Bronchial epithelial cell (primary cell): ENCODE measurements at regions not wholly inside any gene's neighbourhood (a gene's known extent, or its start where the extent isn't known, plus 50 kb on each side); places are given as distances from the start of the nearest gene placed in this dataset.

Experiments
- DNase-seq: peaks from one replicate; pipeline ENCODE4 v3.0.0-alpha.2; 2010; ENCODE audit warnings: low read depth
- FAIRE-seq: peaks from 2 replicates; lab custom pipeline; 2011; peaks lifted over from hg19 to GRCh38; lab: Jason Lieb, UNC
- H3K27me3 ChIP-seq: 2 replicates; pipeline ENCODE4 v1.5.1; 2011; ENCODE audit warnings: low read length; ENCODE audit not compliant: control insufficient read depth, insufficient read depth
- H3K36me3 ChIP-seq: 2 replicates; pipeline ENCODE4 v1.5.1; 2011; ENCODE audit warnings: low read length; ENCODE audit not compliant: control insufficient read depth, insufficient read depth
- H3K4me3 ChIP-seq: 2 replicates; pipeline ENCODE4 v1.5.1; 2011; ENCODE audit warnings: mild to moderate bottlenecking, low read depth, low read length, control low read depth
- CTCF ChIP-seq: IDR thresholded peaks from 2 replicates; pipeline ENCODE4 v1.5.1; 2011; ENCODE audit warnings: mild to moderate bottlenecking, moderate library complexity, low read length, control low read depth, inconsistent platforms; ENCODE audit not compliant: insufficient read depth, severe bottlenecking

GRCh38 chr16:50464325-50465290 lies 83.6 kb upstream of the NKD1 start:
- FAIRE-seq (peak; percentile 52), DNase-seq (no peak)
- Histone ChIP-seq H3K36me3 (no peaks in the 10 kb centered on the region), H3K27me3 (peaks cover 11% of the 10 kb centered on the region), H3K4me3 (no peak overlapping the region)
- no peak for TF ChIP-seq CTCF

- FAIRE-seq (no peak), DNase-seq (no peak)
- no peak for TF ChIP-seq CTCF
- peaks cover 9% of the 10 kb centered on the region for H3K27me3 ChIP-seq
- no peaks in the 10 kb centered on the region for H3K36me3 ChIP-seq
- no peak overlapping the region for H3K4me3 ChIP-seq
These were observed 84.4 kb upstream of the NKD1 start for GRCh38 chr16:50463581-50464324.

- no peak for DNase-seq
These were observed 85.2 kb upstream of the NKD1 start for GRCh38 chr16:50462793-50463507.

GRCh38 chr16:50461400-50461760 lies 86.8 kb upstream of the NKD1 start:
- TF ChIP-seq CTCF: no peak
- FAIRE-seq: no peak
- H3K4me3 ChIP-seq: no peak overlapping the region
- H3K27me3 ChIP-seq: peaks cover 4% of the 10 kb centered on the region
- no peak for DNase-seq
- no peaks in the 10 kb centered on the region for H3K36me3 ChIP-seq

More at GRCh38 chr16:50462793-50463507, 85.2 kb upstream of the NKD1 start:
- no peaks in the 10 kb centered on the region for H3K36me3 ChIP-seq
- no peak for FAIRE-seq
- H3K4me3 ChIP-seq: no peak overlapping the region
- H3K27me3 ChIP-seq: peaks cover 6% of the 10 kb centered on the region
- no peak for TF ChIP-seq CTCF

DNA sequence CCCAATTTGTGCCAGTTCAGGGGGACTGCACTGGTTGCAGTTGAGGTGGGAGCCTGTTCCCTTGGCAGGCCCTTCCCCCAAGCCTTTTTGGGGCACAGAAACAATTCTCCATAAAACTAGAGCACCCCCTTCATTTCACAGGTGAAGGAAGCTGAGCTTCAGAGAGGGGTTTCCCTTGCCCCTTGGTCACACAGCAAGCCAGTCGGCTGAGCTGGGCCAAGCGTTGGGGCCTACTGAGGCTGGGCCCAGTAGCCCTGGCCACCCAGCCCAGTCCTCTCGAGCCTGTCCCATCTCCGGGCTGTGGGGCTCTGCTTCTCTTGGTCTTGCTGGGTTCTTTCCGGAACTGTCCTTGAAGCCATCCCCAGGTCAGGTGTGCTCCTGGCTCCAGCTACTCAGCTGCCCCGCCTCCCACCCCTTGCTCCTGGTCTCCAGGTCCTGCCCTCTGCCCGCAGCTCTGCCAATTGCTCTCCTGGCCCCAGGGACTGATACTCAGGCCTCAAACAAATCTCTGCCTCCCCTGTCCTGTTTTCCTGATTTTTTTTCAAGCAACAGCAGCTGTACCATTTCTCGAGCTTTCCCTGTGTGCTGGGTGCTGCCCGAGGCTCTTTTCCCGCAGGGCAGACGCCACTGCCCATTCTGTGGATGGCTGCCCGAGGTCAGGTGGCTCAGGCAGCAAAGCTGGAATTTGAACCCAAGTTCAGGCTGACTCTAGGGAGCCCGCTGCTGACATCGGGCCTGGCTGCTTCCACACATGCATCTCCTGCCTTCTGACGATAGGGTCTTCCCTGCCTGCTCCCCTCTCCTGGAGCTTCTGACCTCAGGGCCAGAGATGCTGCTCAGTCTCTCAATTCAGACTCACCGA lies 87.4 kb upstream of the NKD1 start:
- H3K27me3 ChIP-seq: peaks cover 4% of the 10 kb centered on the region

More for the DNA sequence above, 87.4 kb upstream of the NKD1 start:
- DNase-seq: no peak
- no peak for TF ChIP-seq CTCF
- FAIRE-seq: no peak
- Histone ChIP-seq H3K36me3 (no peaks in the 10 kb centered on the region), H3K4me3 (no peak overlapping the region)
